Uterus (tissue), 3 donors: ENCODE measurements at regions not wholly inside any gene's neighbourhood (a gene's known extent, or its start where the extent isn't known, plus 50 kb on each side); places are given as distances from the start of the nearest gene placed in this dataset.

ENCODE experiments used
- DNase-seq, 2 donors: peaks; one replicate each; pipeline ENCODE4 v3.0.0-alpha.2; 2019 to 2020
- H3K27ac ChIP-seq, 2 donors: fragments of 200-600 bp; sonication (generic); 1 replicate in 1 of 2; 2 replicates in 1 of 2; pipeline ENCODE4 v1.5.1; 2016 to 2018
- H3K27me3 ChIP-seq, 2 donors: fragments of 200-600 bp; sonication (generic); one replicate each; pipeline ENCODE4 v1.5.1; 2018 to 2019; ENCODE audit warnings: control low read depth in 1 of 2
- H3K36me3 ChIP-seq, 2 donors: fragments of 200-600 bp; sonication (generic); one replicate each; pipeline ENCODE4 v1.5.1; 2019; ENCODE audit warnings: control low read depth in 1 of 2
- H3K4me1 ChIP-seq, 2 donors: fragments of 200-600 bp; sonication (generic); one replicate each; pipeline ENCODE4 v1.5.1; 2018 to 2019; ENCODE audit warnings: control low read depth in 1 of 2
- H3K4me3 ChIP-seq, 2 donors: fragments of 200-600 bp; sonication (generic); 1 replicate in 1 of 2; 2 replicates in 1 of 2; pipeline ENCODE4 v1.5.1; 2018 to 2019; ENCODE audit warnings: mild to moderate bottlenecking in 1 of 2
- H3K9me3 ChIP-seq, 2 donors: fragments of 200-600 bp; sonication (generic); one replicate each; pipeline ENCODE4 v1.5.1; 2019; ENCODE audit warnings: control low read depth in 1 of 2
- CTCF ChIP-seq, 4 experiments: fragments of 200-600 bp in 2 of 4; fragments of 450-650 bp in 2 of 4; sonication (generic) in 2 of 4; IDR thresholded peaks; one replicate each; pipeline ENCODE4 v1.5.1; 2016 to 2019; ENCODE audit warnings: antibody characterized with exemption in 4 of 4, mild to moderate bottlenecking in 2 of 4, moderate library complexity in 1 of 4
- POLR2A ChIP-seq, 2 donors: fragments of 450-650 bp; IDR thresholded peaks; one replicate each; pipeline ENCODE4 v1.6.1; 2016; ENCODE audit warnings: antibody characterized with exemption in 2 of 2, mild to moderate bottlenecking in 1 of 2, moderate library complexity in 1 of 2
- intact Hi-C: fragments of 100-400 bp; cut with DNase I; formaldehyde crosslinking; loops from one replicate; pipeline ENCODE4 v1.15.1; 2023; ENCODE audit warnings: low total_unique reads
- donor health status: DM: yes; HTN: yes; CAD: no.

GRCh38 chr10:43802988-43803696, 154.5 kb upstream of the ZNF32 start:
- TF ChIP-seq POLR2A (IDR thresholded peaks at IDR 0.05), result no peak
- TF ChIP-seq CTCF (IDR thresholded peaks at IDR 0.05), result no peak
- intact Hi-C loops, result no loop called here

GRCh38 chr10:43801626-43802025, 152.9 kb upstream of the ZNF32 start:
- Histone ChIP-seq H3K36me3 (no peaks in the 10 kb centered on the region), H3K9me3 (no peaks in the 10 kb centered on the region), H3K4me3 (no peak overlapping the region), H3K27ac (no peak overlapping the region), H3K27me3 (no peaks in the 10 kb centered on the region), H3K4me1 (no peaks in the 10 kb centered on the region)
- intact Hi-C loops, result no loop called here
- no peak for DNase-seq
- TF ChIP-seq CTCF (IDR thresholded peaks at IDR 0.05), result no peak
- no peak for TF ChIP-seq POLR2A (IDR thresholded peaks at IDR 0.05)

More at GRCh38 chr10:43802988-43803696, 154.5 kb upstream of the ZNF32 start:
- no peaks in the 10 kb centered on the region for H3K27me3 ChIP-seq
- H3K36me3 ChIP-seq, result no peaks in the 10 kb centered on the region
- DNase-seq, result no peak
- H3K4me1 ChIP-seq, result no peaks in the 10 kb centered on the region
- no peak overlapping the region for H3K4me3 ChIP-seq
- no peaks in the 10 kb centered on the region for H3K9me3 ChIP-seq
- no peak overlapping the region for H3K27ac ChIP-seq

- Histone ChIP-seq H3K27me3 (no peaks in the 10 kb centered on the region), H3K27ac (no peak overlapping the region), H3K4me1 (no peaks in the 10 kb centered on the region), H3K4me3 (no peak overlapping the region), H3K9me3 (no peaks in the 10 kb centered on the region), H3K36me3 (no peaks in the 10 kb centered on the region)
- intact Hi-C loops, result no loop called here
- no peak for TF ChIP-seq POLR2A (IDR thresholded peaks at IDR 0.05)
- no peak for TF ChIP-seq CTCF (IDR thresholded peaks at IDR 0.05)
- DNase-seq, result no peak
Measured at GRCh38 chr10:43801140-43801539, 152.5 kb upstream of the ZNF32 start.

GRCh38 chr10:43796781-43797180, 148.1 kb upstream of the ZNF32 start:
- no peak overlapping the region for H3K4me3 ChIP-seq

More at GRCh38 chr10:43796781-43797180, 148.1 kb upstream of the ZNF32 start:
- H3K36me3 ChIP-seq, result no peaks in the 10 kb centered on the region
- H3K27me3 ChIP-seq, result no peaks in the 10 kb centered on the region
- no peak overlapping the region for H3K27ac ChIP-seq
- H3K9me3 ChIP-seq, result no peaks in the 10 kb centered on the region
- intact Hi-C loops, result no loop called here
- no peaks in the 10 kb centered on the region for H3K4me1 ChIP-seq
- TF ChIP-seq CTCF (IDR thresholded peaks at IDR 0.05), result no peak
- no peak for TF ChIP-seq POLR2A (IDR thresholded peaks at IDR 0.05)
- DNase-seq, result no peak
